Fibroblast of the conjunctiva (primary cell): ENCODE measurements at regions not wholly inside any gene's neighbourhood (a gene's known extent, or its start where the extent isn't known, plus 50 kb on each side); places are given as distances from the start of the nearest gene placed in this dataset.

Experiments used
- DNase-seq: peaks from one replicate; pipeline ENCODE4 v3.0.0-alpha.2; 2010; ENCODE audit warnings: low read depth

DNA sequence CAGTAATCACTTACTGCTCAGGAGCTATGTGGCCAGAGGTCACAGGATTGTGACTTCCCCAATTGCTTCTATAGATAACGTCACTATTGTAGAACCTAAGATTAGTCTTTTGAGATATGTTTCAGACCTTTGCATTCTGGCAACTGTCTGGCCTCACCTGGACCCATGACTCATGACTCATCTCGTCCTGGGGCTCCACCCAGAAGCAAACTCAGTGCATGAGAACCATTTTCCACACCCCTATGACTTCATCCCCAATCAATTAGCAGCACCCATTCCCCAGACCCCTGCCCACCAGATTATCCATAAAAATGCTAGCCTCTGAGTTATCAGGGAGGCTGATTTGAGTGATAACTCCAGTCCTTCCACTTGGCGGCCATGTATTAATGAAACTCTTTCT is 186.9 kb downstream of the EMP1 start:
- DNase-seq = no peak

DNA sequence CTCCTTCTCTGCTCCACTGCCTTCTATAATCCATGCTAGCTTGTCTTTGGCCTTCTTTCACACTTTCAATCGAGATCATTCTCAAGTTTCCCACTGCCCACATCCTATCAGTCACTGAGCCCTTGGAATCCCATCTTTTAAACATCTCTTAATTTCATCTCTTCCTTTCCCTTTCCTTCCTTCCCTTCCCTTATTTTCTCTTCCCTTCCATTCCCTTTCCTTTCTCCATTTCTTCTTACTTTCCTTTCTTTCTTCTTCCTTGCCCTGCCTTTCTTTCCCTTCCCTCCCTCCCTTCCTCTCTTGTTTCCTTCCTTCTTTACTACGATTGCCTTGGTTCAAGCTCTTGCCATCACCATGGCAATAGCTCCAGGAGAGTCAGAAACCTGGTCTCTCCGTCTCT is 183.8 kb downstream of the EMP1 start:
- DNase-seq = no peak

- no peak for DNase-seq
Measured at GRCh38 chr12:13379531-13380188, 183.1 kb downstream of the EMP1 start.

DNA sequence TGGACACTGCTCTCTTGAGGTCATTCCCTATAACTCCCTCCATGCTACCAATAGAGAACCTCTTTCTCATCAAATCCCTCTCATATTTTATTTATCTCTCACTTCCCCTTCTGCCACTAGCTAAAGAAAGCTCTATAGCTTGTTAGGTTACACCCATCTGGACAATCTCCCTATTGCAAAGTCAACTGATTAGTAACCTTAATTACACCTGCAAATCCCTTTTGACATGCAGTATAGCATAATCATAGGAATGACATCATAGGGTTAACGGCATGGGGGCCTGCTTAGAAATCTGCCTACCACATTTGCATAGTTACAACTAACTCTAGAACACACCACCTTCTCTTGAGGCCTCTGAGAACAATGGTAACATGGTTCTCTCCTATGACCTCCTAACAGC is 181.2 kb downstream of the EMP1 start:
- no peak for DNase-seq

- no peak for DNase-seq
Measured at GRCh38 chr12:13376610-13377373, 180.3 kb downstream of the EMP1 start.

GRCh38 chr12:13375583-13376345 is 179.2 kb downstream of the EMP1 start:
- DNase-seq = no peak

DNA sequence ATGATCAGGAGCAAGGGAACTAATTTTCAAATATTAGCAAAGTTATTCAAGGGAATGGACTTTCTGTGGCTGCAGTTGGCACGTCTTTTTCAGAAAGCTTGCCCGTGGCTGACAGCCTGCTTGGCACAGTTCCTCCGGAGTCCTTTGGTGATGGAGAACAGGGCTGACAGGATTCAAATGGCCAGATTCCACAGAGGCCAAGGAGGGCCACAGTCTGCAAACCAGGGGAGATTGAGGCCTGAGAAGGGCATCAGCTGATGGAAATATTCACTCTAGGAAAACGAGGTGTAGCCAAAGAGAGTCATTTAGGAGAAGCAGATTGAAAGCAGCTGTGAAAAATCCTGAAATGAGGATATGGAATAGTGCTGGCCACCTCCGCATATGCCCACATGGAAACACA is 178.3 kb downstream of the EMP1 start:
- no peak for DNase-seq

GRCh38 chr12:13373803-13374202 is 177.3 kb downstream of the EMP1 start:
- no peak for DNase-seq

DNA sequence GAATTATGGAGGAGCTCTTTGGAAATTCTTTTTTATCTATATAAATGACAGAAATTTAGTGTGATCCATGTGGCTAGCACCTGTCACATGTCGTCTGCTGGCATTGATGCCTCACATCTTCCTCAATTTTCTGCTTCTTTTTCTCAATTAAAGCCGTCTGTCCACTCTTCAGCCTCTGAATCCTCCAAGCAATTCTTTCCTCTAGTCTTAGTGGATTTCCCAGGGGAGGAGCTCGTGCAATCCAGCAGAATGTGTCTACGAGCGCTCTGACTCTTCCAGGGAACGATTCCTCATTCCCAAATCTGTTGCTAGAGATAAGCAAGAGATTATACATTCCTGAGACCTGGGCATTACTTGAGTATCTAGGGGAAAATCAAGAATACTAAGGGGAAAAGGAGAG is 176.6 kb downstream of the EMP1 start:
- no peak for DNase-seq

- no peak for DNase-seq
Measured at GRCh38 chr12:13372386-13372785, 175.9 kb downstream of the EMP1 start.

DNA sequence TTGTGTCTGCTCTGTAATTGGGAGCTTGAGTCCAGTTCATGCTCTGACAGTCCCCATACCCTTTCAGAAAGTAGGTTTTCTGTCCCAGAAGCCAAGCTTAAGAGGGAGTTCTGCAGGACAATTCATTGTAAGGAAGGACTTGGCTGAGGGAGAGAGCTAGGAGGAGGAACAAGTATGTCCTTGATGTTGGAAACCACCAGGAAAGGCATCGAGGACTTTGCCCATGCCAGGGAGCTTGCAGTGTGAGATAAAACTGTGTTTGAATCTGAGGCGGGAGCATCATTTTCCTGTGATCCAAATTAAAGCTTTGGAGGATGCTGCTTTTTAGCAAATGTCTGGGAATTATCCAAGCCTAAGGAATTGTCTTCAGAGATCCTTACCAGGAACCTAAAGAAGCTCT is 175.3 kb downstream of the EMP1 start:
- DNase-seq = no peak

DNA sequence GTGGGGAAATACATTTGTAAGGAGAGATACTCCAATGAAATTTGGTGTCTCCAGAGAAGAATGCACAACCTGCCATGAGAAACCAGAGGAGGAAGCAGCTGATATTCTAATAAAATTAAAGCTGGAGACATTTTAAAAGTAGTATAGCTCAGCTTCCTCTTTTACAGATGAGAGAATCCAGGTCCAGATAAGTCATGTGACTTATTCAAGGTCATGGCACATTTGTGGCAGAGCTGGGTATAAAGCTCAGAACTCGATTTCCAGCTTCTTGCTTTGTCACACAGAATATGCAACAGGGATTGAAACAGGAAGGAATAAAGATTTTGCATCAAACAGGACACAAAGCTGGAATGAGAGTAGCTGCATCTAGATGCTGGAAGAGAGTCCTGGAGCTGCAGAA is 174.8 kb downstream of the EMP1 start:
- DNase-seq = no peak

DNA sequence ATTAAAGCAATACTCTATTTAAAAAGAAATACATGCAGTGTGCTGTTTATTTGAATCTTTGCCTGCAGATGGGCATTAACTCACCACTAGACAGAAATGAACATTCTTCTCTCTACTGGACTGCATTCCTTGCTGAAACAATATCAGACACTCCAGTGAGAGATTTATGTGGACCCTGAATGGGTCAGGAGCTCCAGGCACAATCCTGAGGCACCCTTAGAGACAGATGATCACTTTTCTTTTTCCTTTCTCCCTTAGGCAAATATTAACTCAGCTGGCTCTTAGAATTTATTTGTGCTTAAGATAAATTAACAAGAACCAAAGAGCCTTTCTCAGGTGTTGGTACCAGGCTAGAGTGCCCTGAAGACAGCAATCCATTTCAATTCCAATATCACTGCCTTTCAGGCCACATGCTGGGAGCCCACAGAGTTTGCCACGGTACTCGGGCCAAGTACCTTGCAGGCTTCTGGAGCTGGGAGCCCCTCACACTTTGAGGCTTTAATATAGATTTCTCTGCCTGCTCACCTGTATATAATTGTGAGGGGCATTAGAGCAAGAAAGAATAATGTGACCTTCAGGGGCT is 173.0 kb downstream of the EMP1 start:
- no peak for DNase-seq

- no peak for DNase-seq
Measured at GRCh38 chr12:13368971-13369370, 172.4 kb downstream of the EMP1 start.

DNA sequence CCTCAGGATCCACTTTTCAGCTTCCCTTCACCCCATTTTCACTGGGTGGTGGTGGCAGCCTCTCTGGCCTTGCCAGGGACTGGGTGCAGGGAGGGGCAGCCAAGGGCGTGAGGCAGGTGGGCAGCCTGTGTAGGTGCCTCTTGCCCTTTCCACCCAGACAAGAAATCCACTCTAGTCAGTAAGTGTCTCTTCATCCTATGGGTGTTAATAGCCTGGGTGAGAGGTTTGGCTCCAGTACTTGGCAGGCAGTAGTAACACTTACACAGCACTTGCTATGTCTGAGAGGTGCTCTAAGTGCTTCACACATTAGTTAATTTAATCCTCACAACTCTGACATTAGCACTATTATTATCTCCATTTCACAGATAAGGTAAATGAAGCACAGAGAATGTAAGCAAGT is 171.9 kb downstream of the EMP1 start:
- no peak for DNase-seq

DNA sequence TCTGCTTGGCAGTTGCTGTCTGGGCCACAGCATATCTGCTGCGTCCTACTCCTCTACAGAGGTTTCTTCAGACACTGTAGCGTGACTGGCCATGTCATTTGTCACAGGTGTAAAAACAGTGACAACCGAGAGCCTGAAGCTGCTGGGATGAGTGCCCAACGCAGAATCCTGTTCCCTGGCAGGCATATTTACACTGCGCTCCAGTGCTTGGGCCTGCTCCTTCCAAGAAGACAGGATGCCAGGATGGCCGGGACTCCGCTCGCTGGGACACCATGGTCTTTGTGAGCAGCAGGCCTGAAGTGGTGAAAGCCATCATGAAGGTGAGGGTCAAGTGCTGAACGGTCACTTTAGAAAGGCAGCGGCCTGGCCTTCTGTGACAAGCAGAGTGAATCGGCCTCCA is 171.4 kb downstream of the EMP1 start:
- no peak for DNase-seq

DNA sequence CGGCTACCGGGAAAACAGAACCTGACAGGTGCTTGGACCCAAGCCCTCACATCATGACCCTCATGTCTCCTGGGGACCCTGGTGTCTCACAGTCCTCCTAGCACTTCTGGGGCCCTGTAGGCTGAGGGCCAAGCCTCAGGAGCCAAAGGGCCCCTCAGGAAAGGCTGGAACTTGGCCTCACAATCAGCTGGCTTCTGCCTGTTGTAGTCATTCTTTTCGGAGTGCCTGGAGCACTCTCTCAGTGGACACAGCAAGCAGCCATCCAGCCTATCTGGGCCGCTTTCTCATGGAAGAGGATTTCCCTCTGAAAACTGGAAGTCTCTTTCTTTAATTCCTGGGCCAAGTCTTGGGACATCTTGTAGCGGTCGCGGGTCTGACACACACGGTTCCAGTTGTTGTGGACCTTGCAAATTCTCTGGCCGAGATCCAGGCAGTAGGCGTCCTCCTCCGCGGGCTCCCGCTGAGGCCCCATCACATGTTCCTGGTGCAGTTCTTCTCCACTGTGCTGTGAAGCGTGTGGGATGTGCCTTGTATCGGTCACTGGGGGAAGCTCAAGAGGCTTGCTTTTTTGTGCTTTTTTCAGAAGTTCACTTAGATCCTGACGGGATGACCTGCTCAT is 169.3 kb downstream of the EMP1 start:
- DNase-seq = no peak

DNA sequence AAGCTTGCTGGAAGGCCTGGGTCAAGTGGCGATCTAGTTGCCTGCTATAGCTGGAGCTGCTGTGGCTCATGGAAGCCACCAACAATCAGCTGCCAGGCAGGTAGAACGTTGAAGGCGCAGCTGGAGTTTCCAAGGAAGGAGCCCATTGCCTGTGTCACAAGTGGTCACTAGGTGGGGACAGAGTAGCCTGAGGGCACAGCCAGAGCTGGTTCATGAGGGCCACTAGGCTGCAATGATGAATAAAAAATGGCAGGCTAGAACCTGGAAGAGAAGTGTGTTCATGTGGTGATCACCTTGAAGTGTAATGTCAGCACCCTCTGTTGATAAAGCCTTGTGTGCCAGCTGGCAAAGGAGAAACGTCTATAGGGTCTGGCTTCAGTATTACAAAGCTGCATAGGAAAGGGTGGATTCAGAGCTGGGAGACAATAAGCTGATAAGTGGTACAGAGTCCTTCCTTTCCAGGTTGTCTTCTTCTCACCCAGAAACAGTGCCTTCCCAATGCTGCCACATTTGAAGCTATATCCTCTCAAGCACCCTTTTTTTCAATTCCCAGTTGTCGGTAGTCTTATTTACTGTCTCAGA is 165.8 kb downstream of the EMP1 start:
- peak; percentile 13 for DNase-seq

DNA sequence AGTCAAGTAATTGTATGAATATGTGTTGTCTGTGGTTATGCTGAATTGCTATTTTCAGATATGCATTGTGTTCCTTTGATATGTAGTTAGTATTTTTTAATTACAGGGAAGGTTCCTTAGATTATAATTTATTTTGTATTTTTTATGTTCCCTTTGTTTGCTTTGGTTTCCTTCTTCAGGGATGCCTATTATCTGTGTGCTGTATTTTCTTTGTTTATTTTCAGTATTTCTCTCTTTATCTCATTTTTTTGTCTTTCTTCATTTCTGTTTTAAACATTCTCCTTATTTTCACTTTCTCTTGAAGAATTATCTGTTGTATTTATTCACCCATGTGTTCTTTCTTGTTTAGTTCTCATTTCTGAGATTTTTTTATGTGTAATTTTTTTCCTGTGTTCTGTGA is 163.1 kb downstream of the EMP1 start:
- no peak for DNase-seq

DNA sequence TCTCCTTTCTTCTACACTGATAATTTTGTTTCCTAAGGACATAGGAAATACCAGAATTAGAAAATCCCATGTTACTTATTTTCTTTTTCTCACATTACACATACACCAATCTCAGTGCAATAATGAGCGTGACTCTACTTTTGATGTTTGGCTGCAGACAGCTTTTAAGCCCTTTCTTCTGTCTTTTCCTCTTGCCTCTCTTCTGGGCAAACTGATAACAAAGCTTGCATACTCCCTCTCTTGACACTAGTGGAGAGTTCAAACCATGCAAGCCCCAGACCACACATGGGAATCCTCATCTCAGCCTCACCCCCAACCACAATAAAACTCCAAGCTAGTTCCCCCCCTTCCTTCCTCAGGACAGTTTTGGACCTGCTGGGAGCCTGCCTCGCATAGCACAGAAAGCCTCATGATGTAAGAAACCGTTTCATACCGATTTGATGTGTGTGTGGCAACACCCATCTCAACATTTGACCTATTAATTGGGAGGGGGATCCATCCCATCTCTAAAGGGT is 161.9 kb downstream of the EMP1 start:
- no peak for DNase-seq

- no peak for DNase-seq
Measured at GRCh38 chr12:13350946-13351345, 154.4 kb downstream of the EMP1 start.

DNA sequence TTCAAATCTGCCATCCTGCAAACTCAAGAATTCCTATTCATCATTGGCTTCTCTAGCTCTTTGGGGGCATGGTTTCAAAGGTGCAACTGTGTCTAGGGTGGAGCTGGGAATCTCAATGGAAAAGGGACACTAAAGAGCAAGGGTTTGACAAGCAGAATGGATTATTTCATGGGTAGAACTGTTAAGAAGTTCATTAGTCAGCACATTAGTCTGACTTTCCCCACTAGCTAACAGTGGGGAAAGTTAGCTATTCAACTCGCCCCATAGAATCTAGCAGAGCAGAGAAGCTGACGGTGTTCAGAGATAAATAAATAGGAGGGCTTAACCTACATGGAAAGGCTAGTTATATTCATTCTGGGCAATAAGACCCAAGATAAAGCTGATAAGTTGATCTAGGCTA is 153.9 kb downstream of the EMP1 start:
- DNase-seq = no peak
